DMS53 (cell line): ENCODE measurements at regions not wholly inside any gene's neighbourhood (a gene's known extent, or its start where the extent isn't known, plus 50 kb on each side); places are given as distances from the start of the nearest gene placed in this dataset.
"Not testable (repeated sequence)": the region's sequence is repeated elsewhere in the genome, so short reads cannot be mapped to it uniquely, and the experiment has no call there.

Experiments used
- DNase-seq: peaks from one replicate; lab custom pipeline; 2025; lab: John Stamatoyannopoulos, UW

GRCh38 chr6:102907181-102907580, 1513.7 kb downstream of the GRIK2 start:
- peak; percentile 3 for DNase-seq

- no peak for DNase-seq
Observed at GRCh38 chr6:102902471-102902870, 1509.0 kb downstream of the GRIK2 start.

DNA sequence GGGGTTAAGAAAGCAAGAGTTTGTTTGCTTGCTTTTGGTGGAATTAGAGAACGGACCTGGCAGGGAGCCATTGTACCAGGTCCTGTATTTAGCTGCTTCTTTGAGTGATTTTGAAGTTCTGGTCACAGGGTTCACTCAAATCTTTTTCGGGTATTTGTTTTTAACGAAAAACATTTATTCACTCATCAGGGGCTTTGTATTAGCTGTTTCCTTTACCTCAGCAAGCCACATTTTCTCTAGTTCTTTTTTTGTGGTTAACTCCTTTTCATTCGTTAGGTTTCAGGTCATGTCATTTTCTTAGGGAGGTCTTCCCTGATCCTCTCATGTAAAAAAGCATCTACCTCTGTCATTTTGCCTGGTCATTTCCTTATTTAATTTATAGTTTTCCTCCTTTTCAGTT, 1502.2 kb downstream of the GRIK2 start:
- no peak for DNase-seq

DNA sequence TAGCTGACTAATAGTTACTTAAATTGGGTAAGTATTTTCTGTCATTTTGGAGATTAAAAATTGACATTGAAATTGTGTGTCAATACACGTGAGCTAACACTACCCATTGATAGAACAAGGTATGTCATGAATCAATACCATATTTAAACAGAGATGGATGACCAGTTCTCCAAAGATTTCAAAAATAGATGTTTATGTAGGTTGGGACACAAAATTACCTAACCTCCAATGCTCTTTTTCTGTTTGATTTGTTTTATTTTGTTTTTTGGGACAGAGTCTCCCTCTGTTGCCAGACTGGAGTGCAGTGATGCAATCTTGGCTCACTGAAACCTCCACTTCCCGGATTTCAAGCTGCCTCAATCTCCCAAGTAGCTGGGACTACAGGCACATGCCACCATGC, 1491.7 kb downstream of the GRIK2 start:
- DNase-seq: no peak

GRCh38 chr6:102853249-102853955, 1459.9 kb downstream of the GRIK2 start:
- DNase-seq: peak; percentile 35

DNA sequence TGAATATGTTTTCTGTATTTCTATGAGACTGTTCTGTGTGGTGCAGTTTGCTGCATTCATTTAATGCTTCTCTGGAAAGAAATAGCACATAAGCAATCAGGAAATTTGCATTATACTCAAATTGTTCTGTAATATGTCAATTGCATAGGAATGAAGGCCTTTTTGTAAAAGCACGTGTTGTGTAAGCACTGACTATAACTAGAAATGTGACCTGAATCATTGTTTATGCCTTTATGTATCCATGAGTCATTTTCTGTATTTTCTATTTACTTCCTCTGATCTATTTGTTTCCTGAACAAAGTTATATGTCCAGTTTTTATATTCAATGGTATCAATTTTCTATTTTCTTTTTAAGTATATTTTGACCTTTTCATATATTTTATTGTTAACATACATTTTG, 1455.3 kb downstream of the GRIK2 start:
- peak; percentile 15 for DNase-seq

DNA sequence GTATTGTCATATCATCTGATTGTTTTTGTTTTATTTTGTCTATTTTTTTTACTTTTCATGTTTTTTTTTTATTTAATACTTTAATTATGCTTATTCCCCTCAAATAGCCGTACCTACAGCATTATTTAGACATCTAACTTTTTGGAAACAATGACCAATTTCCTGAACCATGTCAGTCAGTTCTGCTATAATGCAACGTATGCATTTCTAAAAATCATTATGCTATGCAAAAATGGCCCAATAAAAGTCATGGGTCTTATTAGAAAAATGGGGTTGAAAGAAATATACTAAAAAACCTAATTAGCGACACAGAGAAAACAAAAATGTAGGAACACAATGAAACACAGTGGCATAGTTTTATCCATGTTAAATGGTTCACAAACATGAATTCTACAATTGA, 1454.7 kb downstream of the GRIK2 start:
- no peak for DNase-seq

- DNase-seq: no peak
Observed at GRCh38 chr6:102841060-102841459, 1447.6 kb downstream of the GRIK2 start.

DNA sequence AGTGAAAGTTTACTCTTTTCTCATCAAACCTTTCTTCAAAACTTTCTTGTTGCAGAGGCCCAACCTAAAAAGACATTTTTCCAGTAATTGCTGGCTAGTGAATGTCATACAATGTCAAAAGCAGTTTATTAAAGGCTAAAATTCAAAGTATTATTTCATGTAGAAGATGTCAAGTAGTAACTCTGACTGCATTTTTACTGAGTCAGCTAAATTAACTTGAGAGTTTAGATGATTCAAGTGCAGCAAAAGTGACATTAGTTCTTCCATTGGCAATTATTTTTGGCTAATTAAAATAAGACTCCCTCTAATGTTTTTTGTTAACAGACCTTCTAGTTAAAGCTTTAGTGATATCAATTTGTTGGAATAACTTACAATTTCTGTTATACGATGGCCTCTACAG, 1438.5 kb downstream of the GRIK2 start:
- no peak for DNase-seq

GRCh38 chr6:102820098-102820497, 1426.6 kb downstream of the GRIK2 start:
- DNase-seq: no peak

GRCh38 chr6:102815207-102815606, 1421.7 kb downstream of the GRIK2 start:
- no peak for DNase-seq

DNA sequence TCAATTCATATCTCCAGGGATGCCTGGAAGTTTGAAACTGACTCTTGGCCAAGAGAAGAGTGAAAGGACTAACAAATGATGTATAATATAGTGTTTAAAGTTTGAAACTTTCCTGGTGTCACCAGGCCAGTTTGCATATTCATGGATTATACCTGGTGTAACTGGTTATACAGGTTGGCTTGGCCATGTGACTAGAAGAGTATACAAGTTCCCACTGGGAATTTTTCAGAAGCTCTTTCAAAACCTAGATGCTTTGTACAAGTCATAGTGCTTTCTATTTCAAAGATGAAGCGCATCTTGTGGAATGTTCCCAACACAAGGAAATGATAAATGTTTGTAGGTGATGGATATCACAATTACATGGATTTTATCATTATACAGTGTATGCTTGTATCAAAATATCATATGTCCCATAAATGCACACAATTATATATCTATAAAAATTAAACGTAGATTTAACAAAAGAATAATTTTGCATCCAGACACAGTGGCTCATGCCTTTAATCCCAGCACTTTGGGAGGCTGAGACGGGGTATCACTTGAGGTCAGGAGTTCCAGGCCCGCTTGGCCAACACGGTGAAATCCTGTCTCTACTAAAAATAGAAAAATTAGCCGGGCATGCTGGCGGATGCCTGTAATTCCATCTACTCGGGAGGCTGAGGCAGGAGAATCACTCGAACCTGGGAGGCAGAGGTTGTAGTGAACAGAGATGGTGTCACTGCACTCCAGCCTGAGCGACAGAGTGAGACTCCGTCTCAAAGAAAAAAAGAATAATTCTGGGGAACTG, 1420.2 kb downstream of the GRIK2 start:
- peak; percentile 79 for DNase-seq

- DNase-seq: peak; percentile 18
Observed at GRCh38 chr6:102812242-102812641, 1418.7 kb downstream of the GRIK2 start.

GRCh38 chr6:102808944-102809505, 1415.5 kb downstream of the GRIK2 start:
- DNase-seq: not testable (repeated sequence)

DNA sequence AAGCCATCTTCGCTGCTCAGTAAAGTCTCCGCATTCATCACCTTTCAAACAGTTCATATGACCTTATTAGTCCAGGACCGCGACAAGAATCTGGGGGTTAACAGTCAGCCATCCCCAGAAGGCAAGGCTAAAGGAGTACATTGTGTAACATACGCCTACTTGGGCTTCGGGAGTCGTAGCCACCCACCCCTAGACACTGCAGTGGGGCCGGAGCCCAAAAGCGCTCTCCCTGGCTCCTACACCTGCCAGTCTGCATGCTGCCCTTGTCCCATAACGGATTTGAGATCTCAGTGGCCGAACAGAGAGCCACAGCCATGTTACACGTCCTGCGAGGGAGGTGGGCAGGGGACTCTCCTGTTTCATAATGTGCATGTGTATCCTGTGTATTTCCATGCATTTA, 1405.5 kb downstream of the GRIK2 start:
- no peak for DNase-seq

GRCh38 chr6:102798636-102799035, 1405.1 kb downstream of the GRIK2 start:
- no peak for DNase-seq

DNA sequence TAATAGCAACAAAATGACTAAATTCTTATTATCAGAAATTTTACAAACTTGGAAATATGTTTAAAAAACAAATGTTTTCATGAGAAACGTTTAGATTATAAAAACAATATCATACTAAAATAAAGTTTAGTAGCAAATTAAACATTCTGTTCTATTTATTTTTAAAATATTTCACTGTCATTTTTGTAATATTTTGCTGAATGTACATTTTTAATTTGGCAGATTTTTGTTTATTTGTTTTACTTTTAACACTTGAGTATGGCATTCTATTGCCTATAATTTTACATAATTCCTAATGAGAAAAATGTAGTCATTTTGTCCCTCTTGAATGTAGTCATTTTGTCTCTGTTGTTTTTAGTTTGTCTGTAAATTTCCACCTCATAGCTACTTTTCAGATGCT, 1400.2 kb downstream of the GRIK2 start:
- DNase-seq: no peak

DNA sequence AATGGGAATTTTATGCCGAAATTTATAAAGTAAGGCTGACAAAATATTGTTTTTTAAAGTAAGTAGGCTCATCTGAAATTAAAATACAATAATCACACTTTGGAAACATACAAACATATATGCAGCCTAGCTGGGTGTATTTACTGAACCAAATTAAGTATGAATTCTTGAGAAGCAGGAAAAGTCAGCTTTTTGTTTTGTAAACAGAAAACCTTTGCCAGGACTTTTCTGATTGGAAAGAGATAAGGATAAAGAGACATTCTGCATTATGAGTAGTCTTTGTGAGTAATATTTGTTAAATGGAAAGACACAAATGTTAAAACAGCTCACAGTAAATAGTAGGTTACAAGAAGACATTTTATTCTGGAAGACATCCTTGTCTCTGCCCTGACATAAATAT, 1380.8 kb downstream of the GRIK2 start:
- no peak for DNase-seq

DNA sequence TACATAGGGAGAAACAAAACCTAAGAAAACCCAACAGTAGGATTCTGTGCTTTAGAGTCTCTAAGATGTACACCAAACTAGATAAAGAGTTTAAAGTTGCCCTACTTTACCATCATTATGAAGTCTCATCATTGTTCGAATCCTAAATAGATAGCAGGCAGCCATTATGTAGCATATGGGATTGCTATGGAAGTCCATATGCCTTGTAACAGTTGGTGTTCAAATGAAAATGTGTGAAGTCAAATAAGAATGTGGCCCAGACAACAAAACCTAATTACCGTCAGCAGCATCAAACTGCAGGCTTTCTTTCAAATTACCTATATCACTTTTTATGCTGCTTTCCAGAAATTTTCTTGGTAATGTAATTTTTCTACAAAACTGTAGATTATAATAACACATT, 1380.1 kb downstream of the GRIK2 start:
- DNase-seq: no peak

DNA sequence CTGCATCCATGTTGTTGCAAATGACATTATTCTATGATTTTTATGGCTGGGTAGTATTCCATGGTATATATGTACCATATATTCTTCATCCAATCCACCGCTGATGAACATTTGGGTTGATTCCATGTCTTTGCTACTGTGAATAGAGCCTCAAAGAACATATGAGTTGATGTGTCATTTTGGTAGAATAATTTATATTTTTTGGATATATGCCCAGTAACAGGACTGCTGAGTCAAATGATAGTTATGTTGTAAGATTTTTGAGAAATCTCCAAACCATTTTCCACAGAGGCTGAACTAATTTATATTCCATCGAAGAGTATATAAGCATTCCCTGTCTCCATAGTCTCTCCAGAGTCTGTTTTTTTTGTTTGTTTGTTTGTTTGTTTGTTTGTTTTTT, 1373.5 kb downstream of the GRIK2 start:
- DNase-seq: no peak

- DNase-seq: no peak
Observed at GRCh38 chr6:102764317-102764716, 1370.8 kb downstream of the GRIK2 start.

DNA sequence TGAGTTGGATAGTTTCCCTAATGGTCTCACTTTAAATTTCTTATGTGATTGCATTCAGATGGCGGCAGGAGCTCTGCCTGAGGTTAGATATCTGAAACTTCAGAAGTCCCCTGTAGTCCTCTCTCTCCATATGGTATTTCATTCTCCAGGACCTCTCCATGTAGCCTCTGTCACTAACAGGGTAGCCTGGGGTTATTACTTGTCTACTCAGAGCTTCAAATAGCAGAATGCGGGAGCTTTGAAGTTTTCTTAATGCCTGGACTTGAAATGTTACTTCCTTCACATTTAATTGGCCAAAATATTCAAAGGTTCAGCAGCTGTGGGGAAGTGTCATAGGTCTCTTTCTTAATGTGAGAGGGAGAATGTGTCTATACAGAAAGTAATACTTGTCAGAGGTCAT, 1370.4 kb downstream of the GRIK2 start:
- no peak for DNase-seq

DNA sequence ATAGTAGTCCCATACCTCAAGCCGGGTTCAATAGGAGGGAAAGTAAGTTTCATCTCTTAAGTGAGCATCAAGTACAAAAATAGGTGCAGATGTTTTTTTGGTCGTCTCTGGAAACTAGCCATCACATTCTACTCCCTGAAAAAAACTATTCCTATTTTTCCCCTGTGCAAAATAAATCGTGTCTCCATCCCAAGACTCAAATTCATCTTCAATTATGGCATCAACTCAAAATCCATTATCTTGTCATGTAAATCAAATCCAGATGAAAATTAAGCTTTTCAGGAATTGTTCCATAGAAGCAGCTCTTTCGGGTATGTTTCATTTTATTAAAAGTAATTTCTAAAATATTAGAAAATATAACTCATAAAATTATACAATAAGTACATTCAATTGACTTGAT, 1368.4 kb downstream of the GRIK2 start:
- no peak for DNase-seq
